HFF-Myc (cell line): ENCODE measurements at regions not wholly inside any gene's neighbourhood (a gene's known extent, or its start where the extent isn't known, plus 50 kb on each side); places are given as distances from the start of the nearest gene placed in this dataset.

Experiments
- DNase-seq: peaks from one replicate; pipeline ENCODE4 v3.0.0-alpha.2; 2011; ENCODE audit warnings: low read depth; ENCODE audit errors: extremely low read depth
- H3K4me3 ChIP-seq: replicated peaks from 2 replicates; pipeline ENCODE4 v1.5.1; 2011; ENCODE audit warnings: low read depth, mild to moderate bottlenecking, control low read depth, low read length
- TF ChIP-seq, protein P1 (sequence below): IDR thresholded peaks from 2 replicates; pipeline ENCODE4 v1.5.1; 2012; ENCODE audit warnings: mild to moderate bottlenecking, low read depth, low read length, control low read depth; ENCODE audit errors: missing control alignments

DNA sequence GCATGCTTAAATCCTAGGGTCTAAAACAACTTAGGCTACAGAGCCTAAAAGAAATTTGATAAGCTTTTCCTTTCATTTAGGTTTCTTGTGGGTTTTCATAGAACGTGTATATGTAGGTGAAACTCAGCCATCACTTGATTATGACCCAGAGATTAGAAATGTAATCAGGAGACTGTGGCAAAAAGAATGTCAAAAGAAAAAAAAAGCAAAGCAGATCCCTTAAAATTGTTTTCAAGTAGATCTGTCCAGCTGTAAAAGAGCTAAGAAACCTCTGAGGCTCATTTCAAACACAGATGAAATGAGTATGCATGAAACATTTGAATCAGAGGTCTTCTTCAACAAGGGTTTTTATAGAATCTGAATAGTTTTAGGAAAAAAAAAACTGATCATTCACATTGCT, 341.3 kb upstream of the PRDM1 start:
- H3K4me3 ChIP-seq: no peak overlapping the region
- no peak for DNase-seq
- TF ChIP-seq, protein P1, sequence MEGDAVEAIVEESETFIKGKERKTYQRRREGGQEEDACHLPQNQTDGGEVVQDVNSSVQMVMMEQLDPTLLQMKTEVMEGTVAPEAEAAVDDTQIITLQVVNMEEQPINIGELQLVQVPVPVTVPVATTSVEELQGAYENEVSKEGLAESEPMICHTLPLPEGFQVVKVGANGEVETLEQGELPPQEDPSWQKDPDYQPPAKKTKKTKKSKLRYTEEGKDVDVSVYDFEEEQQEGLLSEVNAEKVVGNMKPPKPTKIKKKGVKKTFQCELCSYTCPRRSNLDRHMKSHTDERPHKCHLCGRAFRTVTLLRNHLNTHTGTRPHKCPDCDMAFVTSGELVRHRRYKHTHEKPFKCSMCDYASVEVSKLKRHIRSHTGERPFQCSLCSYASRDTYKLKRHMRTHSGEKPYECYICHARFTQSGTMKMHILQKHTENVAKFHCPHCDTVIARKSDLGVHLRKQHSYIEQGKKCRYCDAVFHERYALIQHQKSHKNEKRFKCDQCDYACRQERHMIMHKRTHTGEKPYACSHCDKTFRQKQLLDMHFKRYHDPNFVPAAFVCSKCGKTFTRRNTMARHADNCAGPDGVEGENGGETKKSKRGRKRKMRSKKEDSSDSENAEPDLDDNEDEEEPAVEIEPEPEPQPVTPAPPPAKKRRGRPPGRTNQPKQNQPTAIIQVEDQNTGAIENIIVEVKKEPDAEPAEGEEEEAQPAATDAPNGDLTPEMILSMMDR: no peak

DNA sequence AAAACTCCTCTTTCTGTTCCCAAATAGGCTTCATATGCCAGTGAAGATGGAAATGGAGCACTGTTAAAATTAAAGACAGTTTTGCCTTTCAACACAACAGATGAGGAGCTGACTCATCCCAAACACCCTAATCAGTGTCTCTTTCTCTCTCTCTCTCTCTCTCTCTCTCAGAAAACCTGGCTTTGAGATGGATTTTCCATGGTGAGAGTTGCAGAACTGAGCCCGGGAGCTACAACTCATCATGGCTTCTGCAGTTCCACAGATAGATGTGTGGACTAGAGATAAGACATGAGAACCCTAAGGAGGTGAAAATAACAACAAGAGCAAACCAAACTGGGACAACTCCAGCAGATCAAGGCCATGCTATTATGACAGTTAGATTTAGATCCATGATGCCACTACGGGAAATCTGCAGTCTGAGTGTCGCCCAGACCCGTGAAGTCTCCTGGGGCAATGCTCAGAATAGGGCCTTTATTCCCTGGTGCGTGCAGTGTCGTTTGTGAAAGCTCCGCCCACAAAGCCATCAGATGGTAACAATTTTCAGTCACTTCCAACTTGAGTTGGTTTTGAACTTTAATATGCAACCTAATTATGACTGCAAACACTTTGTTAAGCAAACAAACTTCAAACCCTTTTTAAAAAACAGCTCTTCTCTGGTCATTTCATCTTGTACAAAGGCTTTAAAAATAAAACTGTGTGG, 338.2 kb upstream of the PREP start:
- no peak for DNase-seq
- TF ChIP-seq, protein P1: no peak
- no peak overlapping the region for H3K4me3 ChIP-seq

DNA sequence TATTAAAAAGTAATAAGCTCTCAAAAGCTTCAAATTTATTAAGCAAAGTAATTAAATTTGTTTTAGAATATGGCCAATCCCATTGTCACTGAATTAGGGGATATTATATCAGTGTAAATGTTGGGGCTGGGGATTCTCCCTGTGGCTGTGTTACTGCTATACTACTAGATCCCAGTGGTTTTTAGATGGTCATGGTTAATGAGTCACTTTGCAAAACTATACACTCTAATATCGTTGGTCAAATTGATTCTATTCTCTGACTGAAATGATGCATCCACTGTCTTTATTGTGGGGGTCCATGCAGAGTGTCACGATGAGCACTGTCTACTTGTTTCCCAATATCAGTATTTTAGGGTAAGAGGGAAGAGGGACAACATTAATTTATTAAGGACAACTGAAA, 336.9 kb upstream of the PREP start:
- TF ChIP-seq, protein P1: no peak
- H3K4me3 ChIP-seq: no peak overlapping the region
- no peak for DNase-seq

DNA sequence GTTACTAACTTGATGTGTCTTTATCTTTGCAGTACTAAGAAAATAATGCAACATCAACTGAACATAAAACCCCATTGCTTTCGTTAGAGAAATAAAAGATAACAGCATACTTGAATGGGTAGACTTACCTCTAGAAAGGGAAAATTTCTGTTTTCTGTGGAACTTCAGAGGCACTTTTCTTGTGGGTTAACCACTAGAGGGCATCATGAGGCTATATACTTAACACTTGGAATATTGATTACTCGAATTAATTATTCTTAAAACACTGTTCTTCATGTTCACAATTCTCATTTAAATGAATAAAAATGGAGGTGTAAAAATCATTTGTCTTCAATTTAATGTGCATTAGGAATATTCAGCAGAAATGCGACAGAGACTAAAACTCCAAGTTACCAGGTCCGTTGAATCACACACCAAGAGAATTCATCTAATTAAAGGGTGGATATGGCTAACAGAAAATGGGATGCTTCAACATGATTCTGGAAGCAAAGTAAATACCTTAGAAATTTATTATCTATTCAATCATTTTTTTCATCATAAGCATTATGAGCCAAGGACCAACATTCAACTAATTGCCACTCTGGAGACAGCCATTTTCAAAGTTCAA, 330.8 kb upstream of the PREP start:
- DNase-seq: no peak
- TF ChIP-seq, protein P1: peak; percentile 48

DNA sequence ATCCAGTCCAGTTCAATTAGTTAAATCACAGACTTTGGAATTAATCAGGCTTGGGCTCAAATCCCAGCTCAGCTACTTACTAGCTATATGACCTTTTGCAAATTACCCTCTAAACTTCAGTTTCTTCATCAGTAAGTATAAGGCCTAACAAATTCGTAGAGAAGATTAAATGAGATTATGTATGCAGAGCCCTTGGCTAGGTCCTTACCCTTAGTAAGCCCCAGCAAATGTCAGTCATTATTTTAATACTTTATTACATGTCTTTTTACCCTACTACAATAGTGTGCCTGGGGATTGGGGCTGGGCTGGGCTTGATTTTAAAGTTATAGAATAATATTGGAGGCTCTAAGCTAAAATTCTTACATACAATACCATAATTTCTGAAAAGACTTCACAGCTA, 326.1 kb upstream of the PREP start:
- no peak overlapping the region for H3K4me3 ChIP-seq
- DNase-seq: no peak
- TF ChIP-seq, protein P1: no peak

More for the DNA sequence above, 330.8 kb upstream of the PREP start:
- H3K4me3 ChIP-seq: no peak overlapping the region

DNA sequence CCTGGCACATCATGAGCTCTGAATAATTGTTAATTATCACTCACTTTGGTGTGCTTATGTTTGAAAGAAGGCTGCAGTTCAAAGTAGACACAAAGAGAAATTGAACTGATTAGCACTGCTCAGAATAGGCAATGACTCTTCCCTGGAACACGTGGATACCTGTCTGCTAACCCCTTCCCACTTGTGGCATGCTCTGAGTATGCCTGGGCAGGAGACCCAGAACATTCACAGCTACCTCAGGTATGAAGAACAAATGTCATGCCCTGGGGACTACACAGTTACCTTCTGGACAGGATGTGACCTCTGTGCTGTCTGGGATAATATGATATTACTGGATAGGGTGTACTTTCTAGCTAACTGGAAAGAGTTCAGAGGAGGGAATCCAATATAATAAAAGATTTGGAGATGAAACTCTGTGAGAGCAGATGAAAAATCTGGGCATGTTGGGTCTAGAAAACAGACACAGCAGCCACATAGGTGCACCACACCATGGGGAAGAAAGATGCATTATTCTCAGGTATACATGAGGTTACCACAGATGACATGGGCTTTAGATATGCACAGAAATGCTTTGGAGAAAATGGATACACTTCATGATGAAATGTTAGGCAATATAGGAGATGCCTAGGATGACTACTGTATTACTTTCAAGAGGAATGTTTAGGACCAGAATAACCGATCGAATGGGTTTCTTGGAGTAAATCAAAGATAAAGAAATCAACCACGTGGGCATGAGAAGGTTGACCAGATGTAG, 324.2 kb upstream of the PREP start:
- no peak for DNase-seq
- no peak overlapping the region for H3K4me3 ChIP-seq
- TF ChIP-seq, protein P1: no peak
